ENCODE measurements at regions not wholly inside any gene's neighbourhood (a gene's known extent, or its start where the extent isn't known, plus 50 kb on each side); places are given as distances from the start of the nearest gene placed in this dataset.

DNA sequence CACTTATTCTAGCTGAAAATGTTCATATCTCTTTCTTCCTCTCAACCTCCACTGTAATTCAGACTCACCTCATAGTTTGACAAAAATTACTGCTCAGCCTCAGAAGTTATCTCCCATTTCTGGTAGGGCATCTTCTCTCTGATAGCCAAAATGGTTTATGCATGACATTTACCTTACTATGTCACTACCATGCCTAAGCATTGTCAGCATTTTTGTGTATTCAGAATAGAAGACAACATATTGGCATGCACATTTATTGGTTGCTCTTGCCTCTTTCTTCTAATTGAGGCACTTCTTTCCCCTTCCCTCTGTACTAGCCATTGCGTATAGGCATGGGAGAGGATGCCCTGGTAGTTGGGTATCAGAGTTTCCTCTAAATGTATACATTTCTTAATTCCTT, 406.1 kb upstream of the DCC start:
- TF ChIP-seq, protein P1, sequence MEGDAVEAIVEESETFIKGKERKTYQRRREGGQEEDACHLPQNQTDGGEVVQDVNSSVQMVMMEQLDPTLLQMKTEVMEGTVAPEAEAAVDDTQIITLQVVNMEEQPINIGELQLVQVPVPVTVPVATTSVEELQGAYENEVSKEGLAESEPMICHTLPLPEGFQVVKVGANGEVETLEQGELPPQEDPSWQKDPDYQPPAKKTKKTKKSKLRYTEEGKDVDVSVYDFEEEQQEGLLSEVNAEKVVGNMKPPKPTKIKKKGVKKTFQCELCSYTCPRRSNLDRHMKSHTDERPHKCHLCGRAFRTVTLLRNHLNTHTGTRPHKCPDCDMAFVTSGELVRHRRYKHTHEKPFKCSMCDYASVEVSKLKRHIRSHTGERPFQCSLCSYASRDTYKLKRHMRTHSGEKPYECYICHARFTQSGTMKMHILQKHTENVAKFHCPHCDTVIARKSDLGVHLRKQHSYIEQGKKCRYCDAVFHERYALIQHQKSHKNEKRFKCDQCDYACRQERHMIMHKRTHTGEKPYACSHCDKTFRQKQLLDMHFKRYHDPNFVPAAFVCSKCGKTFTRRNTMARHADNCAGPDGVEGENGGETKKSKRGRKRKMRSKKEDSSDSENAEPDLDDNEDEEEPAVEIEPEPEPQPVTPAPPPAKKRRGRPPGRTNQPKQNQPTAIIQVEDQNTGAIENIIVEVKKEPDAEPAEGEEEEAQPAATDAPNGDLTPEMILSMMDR (conservative IDR thresholded peaks at IDR 0.05; ENCODE audit: low read depth, low read length), result no peak
- no peak for DNase-seq (ENCODE audit: low read depth)
- H3K4me3 ChIP-seq (ENCODE audit: low read depth, low read length), result no peak overlapping the region

DNA sequence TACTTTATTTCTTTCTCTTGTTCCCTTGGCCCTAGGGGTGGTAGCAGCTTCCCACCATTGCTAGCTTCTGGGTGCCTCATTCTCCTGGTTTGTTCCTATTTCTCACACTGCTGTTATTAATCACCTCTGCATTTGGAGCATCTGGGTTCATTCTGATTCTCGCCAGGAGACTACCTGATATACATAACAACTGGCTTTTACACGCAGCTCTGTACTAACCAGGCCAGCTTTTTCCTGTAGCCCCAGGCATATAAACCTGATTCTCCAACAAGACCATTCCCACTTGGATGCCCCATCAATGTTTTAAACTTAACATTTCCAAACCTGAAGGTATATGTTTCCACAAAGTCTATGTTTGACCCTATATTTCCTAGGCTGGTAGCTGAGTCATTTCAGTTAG, 403.9 kb upstream of the DCC start:
- no peak overlapping the region for H3K4me3 ChIP-seq (ENCODE audit: low read depth, low read length)
- TF ChIP-seq, protein P1 (conservative IDR thresholded peaks at IDR 0.05; ENCODE audit: low read depth, low read length), result no peak
- DNase-seq (ENCODE audit: low read depth), result no peak

DNA sequence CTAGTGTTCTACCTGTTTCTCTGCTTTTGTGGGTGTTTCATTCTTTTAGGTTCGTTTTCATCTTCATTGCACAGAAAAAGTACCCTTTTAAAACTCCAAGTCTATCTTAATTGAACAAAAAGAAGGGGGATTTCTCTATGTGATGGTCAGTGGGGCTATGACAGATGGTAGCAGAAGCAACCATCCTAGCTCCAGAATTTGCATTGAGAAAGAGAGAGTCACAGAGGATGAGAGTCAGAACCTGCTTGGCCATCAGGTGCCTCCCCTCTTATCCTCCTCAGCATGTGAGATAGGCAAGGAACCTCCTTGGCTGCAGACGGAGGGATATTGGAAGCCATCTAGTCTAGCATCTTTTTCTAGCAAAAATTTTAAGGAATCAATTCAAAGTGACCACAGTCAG, 398.0 kb upstream of the DCC start:
- no peak for DNase-seq (ENCODE audit: low read depth)
- H3K4me3 ChIP-seq (ENCODE audit: low read depth, low read length), result no peak overlapping the region
- TF ChIP-seq, protein P1 (conservative IDR thresholded peaks at IDR 0.05; ENCODE audit: low read depth, low read length), result no peak

DNA sequence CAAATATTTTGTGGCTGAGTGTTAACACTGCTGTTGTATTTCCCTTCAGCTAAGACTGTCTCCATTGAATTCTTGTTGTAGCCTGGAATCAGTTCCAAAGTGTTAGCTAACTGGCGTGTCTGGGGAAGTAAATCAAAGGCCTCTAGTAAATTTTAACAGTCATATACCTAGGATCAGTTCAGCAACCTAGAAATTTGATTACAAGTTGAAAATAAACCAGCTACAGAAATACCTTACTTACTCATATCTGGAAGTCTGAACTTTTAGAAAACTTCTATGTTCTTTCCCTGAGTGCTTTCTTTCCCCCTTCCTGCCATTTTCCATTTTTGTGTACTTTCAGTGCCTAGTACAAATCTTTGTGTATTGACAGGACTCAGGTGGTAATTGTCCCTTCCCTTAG, 396.7 kb upstream of the DCC start:
- no peak for DNase-seq (ENCODE audit: low read depth)
- no peak overlapping the region for H3K4me3 ChIP-seq (ENCODE audit: low read depth, low read length)
- TF ChIP-seq, protein P1 (conservative IDR thresholded peaks at IDR 0.05; ENCODE audit: low read depth, low read length), result no peak

DNA sequence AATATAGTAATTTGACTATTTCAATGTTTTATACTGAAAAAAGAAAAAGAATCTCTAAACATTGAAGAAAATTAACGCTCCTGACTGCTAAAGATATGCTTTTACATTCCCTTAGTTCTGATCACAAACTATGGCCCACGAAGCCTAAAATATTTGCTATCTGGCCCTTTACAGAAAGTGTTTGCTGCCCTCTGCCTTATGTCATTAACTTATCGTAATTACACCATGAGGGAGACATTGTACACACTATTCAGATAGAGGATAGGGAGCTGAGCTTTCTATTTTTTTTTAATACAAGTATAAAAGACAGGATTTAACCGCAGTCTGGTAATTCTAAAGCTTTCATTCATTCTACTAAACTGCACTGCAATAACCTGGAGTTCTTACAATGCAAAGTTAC, 393.1 kb upstream of the DCC start:
- TF ChIP-seq, protein P1 (conservative IDR thresholded peaks at IDR 0.05; ENCODE audit: low read depth, low read length), result peak; percentile 16
- DNase-seq (ENCODE audit: low read depth), result no peak
- no peak overlapping the region for H3K4me3 ChIP-seq (ENCODE audit: low read depth, low read length)

DNA sequence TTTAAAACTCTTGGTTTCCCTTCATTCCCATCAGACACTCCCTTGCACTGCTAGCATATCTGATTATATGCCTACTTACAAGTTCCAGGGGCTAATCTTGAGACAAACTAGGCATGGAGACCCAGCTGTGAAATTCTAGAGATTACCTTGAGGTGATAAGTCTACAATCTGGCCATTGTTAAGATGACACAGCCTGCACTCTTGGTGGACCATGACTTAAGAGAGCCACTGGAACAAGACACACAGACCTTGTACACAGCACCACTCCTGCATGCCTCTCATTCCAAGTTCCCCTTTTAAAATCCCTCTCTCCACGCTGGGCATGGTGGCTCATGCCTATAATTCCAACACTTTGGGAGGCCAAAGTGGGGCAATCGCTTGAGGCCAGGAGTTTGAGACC, 387.2 kb upstream of the DCC start:
- DNase-seq (ENCODE audit: low read depth), result no peak
- TF ChIP-seq, protein P1 (conservative IDR thresholded peaks at IDR 0.05; ENCODE audit: low read depth, low read length), result no peak
- no peak overlapping the region for H3K4me3 ChIP-seq (ENCODE audit: low read depth, low read length)

DNA sequence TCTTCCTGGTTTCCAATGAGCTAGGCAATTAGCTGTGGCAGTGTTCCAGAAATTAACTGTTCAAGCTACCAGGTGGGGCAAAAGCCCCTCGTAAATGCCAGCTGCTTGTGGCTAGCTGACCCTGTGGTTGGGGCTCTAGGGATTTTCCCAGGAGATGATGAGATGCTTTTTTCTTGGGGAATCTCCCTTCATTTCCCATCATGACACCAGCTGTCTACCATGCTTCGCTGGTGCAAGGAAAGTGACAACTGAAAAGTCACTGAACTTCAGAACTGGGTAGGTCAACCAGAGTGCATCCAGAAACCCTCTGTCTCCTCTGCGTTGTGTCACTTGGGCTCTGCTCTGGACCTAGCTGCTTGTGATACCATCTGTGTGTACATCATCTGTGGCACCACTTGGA, 386.5 kb upstream of the DCC start:
- TF ChIP-seq, protein P1 (conservative IDR thresholded peaks at IDR 0.05; ENCODE audit: low read depth, low read length), result no peak
- no peak for DNase-seq (ENCODE audit: low read depth)
- H3K4me3 ChIP-seq (ENCODE audit: low read depth, low read length), result no peak overlapping the region

Data from epithelial cell of proximal tubule (primary cell).